ENCODE measurements at regions not wholly inside any gene's neighbourhood (a gene's known extent, or its start where the extent isn't known, plus 50 kb on each side); places are given as distances from the start of the nearest gene placed in this dataset.

DNA sequence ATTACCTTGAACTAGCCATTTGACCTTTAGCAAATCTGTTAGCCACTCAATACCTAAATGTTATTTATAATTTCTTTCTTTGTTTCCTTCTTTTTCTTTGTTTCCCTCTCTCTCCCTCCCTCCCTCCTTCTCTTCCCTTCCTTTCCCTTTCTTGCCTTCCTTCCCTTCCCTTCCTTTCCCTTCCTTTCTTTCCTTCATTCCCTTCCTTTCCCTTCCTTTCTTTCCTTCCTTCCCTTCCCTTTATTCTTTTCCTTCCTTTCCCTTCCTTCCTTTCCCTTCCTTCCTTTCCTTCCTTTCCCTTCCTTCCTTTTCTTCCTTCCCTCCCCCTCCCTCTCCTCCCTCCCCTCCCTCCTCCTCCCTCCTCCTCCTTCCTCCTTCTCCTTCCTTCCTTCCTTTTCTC, 75.7 kb upstream of the KCNA4 start:
- no peak for TF ChIP-seq ZNF8 (CRISPR knock-in tag; IDR thresholded peaks at IDR 0.05)
- TF ChIP-seq RARB (CRISPR knock-in tag; IDR thresholded peaks at IDR 0.05), result no peak
- no peak for TF ChIP-seq ARNTL (CRISPR knock-in tag; IDR thresholded peaks at IDR 0.05; ENCODE audit: borderline replicate concordance, low read depth)
- TF ChIP-seq ZFP3 (CRISPR knock-in tag; IDR thresholded peaks at IDR 0.05), result no peak
- TF ChIP-seq, protein P1, sequence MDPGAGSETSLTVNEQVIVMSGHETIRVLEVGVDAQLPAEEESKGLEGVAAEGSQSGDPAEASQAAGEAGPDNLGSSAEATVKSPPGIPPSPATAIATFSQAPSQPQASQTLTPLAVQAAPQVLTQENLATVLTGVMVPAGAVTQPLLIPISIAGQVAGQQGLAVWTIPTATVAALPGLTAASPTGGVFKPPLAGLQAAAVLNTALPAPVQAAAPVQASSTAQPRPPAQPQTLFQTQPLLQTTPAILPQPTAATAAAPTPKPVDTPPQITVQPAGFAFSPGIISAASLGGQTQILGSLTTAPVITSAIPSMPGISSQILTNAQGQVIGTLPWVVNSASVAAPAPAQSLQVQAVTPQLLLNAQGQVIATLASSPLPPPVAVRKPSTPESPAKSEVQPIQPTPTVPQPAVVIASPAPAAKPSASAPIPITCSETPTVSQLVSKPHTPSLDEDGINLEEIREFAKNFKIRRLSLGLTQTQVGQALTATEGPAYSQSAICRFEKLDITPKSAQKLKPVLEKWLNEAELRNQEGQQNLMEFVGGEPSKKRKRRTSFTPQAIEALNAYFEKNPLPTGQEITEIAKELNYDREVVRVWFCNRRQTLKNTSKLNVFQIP (CRISPR knock-in tag; IDR thresholded peaks at IDR 0.05; ENCODE audit: borderline replicate concordance, low read depth), result no peak
- TF ChIP-seq ZNF565 (CRISPR knock-in tag; conservative IDR thresholded peaks at IDR 0.05; ENCODE audit: low read depth), result no peak
- TF ChIP-seq TOX (CRISPR knock-in tag; IDR thresholded peaks at IDR 0.05; ENCODE audit: borderline replicate concordance), result no peak
- no peak for ATAC-seq

DNA sequence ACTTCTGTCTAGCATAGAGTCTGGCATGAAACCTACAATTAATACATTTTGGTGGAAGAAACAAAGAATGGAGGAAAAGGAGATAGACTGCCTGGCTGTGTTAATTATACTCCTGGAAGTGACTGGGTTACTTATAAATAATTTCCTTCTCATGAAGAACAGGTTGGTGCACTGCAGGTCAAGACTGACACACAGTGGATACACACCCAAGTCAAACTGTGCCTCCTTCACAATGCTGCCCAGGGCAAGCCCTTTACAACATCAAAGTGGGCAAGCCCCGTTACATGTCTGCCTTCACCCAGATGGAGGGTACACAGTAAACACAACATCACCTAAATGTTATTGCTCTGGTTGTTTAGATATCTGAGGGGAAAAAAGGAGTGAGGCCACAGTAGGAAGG, 83.7 kb upstream of the KCNA4 start:
- ATAC-seq, result no peak
- TF ChIP-seq ZFP3 (CRISPR knock-in tag; IDR thresholded peaks at IDR 0.05), result no peak
- TF ChIP-seq RARB (CRISPR knock-in tag; IDR thresholded peaks at IDR 0.05), result no peak
- TF ChIP-seq OSR1 (CRISPR knock-in tag; IDR thresholded peaks at IDR 0.05), result no peak

DNA sequence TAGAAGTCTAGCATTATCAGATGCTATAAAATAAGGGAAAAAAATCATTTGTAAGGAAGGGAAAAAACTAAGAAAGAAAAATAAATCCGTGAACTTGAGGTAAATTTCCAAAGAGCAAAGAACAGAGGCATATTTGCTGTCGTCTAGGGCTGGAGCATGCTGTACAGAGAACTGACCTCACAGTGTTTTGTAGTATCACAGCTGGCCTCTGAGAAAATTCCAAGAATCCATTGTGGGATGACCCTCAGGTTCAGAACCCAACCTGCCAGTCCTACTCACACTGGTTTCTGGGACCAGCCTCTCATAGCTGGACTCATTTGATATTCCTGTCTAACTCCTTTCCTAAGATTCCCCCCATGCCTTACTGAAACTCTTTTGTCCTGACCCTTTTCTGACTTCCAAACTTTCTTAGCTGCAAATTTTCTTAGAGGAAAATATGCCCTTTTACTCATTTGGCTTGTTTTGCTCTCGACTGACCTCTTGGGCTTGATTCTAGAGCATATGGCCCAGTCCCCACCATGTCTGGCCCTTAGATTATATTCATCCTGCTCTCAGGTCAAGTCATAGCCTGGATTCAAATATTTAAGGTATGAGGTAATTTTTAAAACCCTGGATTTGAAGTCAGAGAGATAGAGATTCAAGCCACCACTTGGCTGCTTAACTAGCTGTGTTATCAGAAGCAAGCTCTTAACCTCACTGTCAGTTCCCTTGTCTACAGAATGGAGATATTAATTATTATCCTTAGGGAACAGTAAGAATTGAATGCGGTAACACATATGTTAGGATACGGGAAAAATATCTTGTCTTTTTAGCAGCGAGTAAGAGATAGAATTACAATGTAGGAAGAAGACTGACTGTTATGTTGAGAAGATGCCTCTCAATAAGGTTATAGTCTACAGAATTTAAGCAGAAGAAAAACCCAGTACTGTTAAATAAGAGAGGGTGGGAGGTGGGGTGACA, 89.7 kb upstream of the KCNA4 start:
- TF ChIP-seq ZC3H10 (CRISPR knock-in tag; IDR thresholded peaks at IDR 0.05) (no peak), ZNF8 (CRISPR knock-in tag; IDR thresholded peaks at IDR 0.05) (no peak), SNAI2 (CRISPR knock-in tag; IDR thresholded peaks at IDR 0.05) (no peak), ARNTL (CRISPR knock-in tag; IDR thresholded peaks at IDR 0.05; ENCODE audit: borderline replicate concordance, low read depth) (no peak), ZNF565 (CRISPR knock-in tag; conservative IDR thresholded peaks at IDR 0.05; ENCODE audit: low read depth) (no peak), BACH2 (CRISPR knock-in tag; IDR thresholded peaks at IDR 0.05; ENCODE audit: borderline replicate concordance) (no peak), GLIS3 (CRISPR knock-in tag; IDR thresholded peaks at IDR 0.05) (no peak), ISL1 (CRISPR knock-in tag; IDR thresholded peaks at IDR 0.05) (no peak), OSR1 (CRISPR knock-in tag; IDR thresholded peaks at IDR 0.05) (no peak), ESRRG (CRISPR knock-in tag; IDR thresholded peaks at IDR 0.05) (no peak), ZNF70 (CRISPR knock-in tag; IDR thresholded peaks at IDR 0.05) (no peak), TCF4 (CRISPR knock-in tag; IDR thresholded peaks at IDR 0.05; ENCODE audit: borderline replicate concordance) (no peak), RARB (CRISPR knock-in tag; IDR thresholded peaks at IDR 0.05) (no peak)
- TF ChIP-seq, protein P2, sequence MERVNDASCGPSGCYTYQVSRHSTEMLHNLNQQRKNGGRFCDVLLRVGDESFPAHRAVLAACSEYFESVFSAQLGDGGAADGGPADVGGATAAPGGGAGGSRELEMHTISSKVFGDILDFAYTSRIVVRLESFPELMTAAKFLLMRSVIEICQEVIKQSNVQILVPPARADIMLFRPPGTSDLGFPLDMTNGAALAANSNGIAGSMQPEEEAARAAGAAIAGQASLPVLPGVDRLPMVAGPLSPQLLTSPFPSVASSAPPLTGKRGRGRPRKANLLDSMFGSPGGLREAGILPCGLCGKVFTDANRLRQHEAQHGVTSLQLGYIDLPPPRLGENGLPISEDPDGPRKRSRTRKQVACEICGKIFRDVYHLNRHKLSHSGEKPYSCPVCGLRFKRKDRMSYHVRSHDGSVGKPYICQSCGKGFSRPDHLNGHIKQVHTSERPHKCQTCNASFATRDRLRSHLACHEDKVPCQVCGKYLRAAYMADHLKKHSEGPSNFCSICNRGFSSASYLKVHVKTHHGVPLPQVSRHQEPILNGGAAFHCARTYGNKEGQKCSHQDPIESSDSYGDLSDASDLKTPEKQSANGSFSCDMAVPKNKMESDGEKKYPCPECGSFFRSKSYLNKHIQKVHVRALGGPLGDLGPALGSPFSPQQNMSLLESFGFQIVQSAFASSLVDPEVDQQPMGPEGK (CRISPR knock-in tag; IDR thresholded peaks at IDR 0.05; ENCODE audit: borderline replicate concordance), result no peak
- TF ChIP-seq, protein P3, sequence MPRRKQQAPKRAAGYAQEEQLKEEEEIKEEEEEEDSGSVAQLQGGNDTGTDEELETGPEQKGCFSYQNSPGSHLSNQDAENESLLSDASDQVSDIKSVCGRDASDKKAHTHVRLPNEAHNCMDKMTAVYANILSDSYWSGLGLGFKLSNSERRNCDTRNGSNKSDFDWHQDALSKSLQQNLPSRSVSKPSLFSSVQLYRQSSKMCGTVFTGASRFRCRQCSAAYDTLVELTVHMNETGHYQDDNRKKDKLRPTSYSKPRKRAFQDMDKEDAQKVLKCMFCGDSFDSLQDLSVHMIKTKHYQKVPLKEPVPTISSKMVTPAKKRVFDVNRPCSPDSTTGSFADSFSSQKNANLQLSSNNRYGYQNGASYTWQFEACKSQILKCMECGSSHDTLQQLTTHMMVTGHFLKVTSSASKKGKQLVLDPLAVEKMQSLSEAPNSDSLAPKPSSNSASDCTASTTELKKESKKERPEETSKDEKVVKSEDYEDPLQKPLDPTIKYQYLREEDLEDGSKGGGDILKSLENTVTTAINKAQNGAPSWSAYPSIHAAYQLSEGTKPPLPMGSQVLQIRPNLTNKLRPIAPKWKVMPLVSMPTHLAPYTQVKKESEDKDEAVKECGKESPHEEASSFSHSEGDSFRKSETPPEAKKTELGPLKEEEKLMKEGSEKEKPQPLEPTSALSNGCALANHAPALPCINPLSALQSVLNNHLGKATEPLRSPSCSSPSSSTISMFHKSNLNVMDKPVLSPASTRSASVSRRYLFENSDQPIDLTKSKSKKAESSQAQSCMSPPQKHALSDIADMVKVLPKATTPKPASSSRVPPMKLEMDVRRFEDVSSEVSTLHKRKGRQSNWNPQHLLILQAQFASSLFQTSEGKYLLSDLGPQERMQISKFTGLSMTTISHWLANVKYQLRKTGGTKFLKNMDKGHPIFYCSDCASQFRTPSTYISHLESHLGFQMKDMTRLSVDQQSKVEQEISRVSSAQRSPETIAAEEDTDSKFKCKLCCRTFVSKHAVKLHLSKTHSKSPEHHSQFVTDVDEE (CRISPR knock-in tag; IDR thresholded peaks at IDR 0.05), result no peak
- TF ChIP-seq, protein P1 (CRISPR knock-in tag; IDR thresholded peaks at IDR 0.05; ENCODE audit: borderline replicate concordance, low read depth), result no peak
- TF ChIP-seq, protein P4, sequence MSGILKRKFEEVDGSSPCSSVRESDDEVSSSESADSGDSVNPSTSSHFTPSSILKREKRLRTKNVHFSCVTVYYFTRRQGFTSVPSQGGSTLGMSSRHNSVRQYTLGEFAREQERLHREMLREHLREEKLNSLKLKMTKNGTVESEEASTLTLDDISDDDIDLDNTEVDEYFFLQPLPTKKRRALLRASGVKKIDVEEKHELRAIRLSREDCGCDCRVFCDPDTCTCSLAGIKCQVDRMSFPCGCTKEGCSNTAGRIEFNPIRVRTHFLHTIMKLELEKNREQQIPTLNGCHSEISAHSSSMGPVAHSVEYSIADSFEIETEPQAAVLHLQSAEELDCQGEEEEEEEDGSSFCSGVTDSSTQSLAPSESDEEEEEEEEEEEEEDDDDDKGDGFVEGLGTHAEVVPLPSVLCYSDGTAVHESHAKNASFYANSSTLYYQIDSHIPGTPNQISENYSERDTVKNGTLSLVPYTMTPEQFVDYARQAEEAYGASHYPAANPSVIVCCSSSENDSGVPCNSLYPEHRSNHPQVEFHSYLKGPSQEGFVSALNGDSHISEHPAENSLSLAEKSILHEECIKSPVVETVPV (CRISPR knock-in tag; IDR thresholded peaks at IDR 0.05), result no peak
- ATAC-seq, result no peak

Data from SK-N-SH treated with all-trans-retinoic acid at 6 μM for 48 hours (cell line).